HCT116 (cell line): ENCODE measurements at regions not wholly inside any gene's neighbourhood (a gene's known extent, or its start where the extent isn't known, plus 50 kb on each side); places are given as distances from the start of the nearest gene placed in this dataset.

Experiments
- ATAC-seq: fragments of 200-7000 bp; cut with Tn5 transposase; 2 replicates; pipeline ENCODE4 v1.9.1; 2020; ENCODE audit warnings: mild to moderate bottlenecking, moderate library complexity
- BruUV-seq: library from RNA; stranded (reverse); fragments of 400-500 nt; replicated peaks from 2 replicates; lab custom pipeline; 2021; lab: Mats Ljungman, UMichigan
- CTCF ChIA-PET: fragments of 300-600 bp; sonication (Branson Sonifier 250); formaldehyde crosslinking; loops from one replicate; lab custom pipeline; 2021; ENCODE audit warnings: antibody characterized with exemption; lab: Charles Lee
- POLR2A ChIA-PET: fragments of 300-600, 350-600 bp; sonication (Branson Sonifier 250); formaldehyde crosslinking; loops from one replicate; lab custom pipeline; 2021; ENCODE audit warnings: antibody characterized with exemption; lab: Charles Lee
- RAD21 ChIA-PET, 2 experiments: fragments of 300-600 bp; sonication (Branson Sonifier 250); formaldehyde crosslinking; loops; one replicate each; lab custom pipeline; 2023; ENCODE audit warnings: low total read pairs in 2 of 2; ENCODE audit not compliant: uncharacterized antibody in 2 of 2, unreplicated experiment in 2 of 2, low non-redundant PET in 1 of 2; lab: Charles Lee
- DNase-seq: peaks from one replicate; pipeline ENCODE4 v3.0.0-alpha.2; 2010; ENCODE audit warnings: low read depth, low spot score
- H2AFZ ChIP-seq: fragments of 200-600 bp; shearing (Covaris generic), sonication (generic); 2 replicates; pipeline ENCODE4 v1.6.1; 2017; ENCODE audit warnings: low read depth, mixed run types, mixed read lengths, antibody characterized with exemption, low read length; ENCODE audit not compliant: poor library complexity, severe bottlenecking
- H3K27ac ChIP-seq: 2 replicates; pipeline ENCODE4 v1.5.1; 2012; ENCODE audit warnings: low read depth, low read length
- H3K27me3 ChIP-seq: fragments of 200-600 bp; sonication (generic); 2 replicates; pipeline ENCODE4 v1.6.1; 2016; ENCODE audit warnings: mixed run types, low read length, mixed read lengths; ENCODE audit not compliant: insufficient read depth
- H3K36me3 ChIP-seq, 2 experiments: fragments of 200-500 bp in 1 of 2; fragments of 200-600 bp in 1 of 2; sonication (Bioruptor generic) in 1 of 2; sonication (generic) in 1 of 2; 2 replicates each; pipeline versions ENCODE4 v1.5.1 to v1.6.1; 2014 to 2016; ENCODE audit warnings: low read length in 2 of 2, inconsistent platforms in 1 of 2, mixed read lengths in 1 of 2, mixed run types in 1 of 2; ENCODE audit not compliant: insufficient read depth in 2 of 2, control insufficient read depth in 1 of 2
- H3K4me1 ChIP-seq, 2 experiments: fragments of 200-600 bp in 1 of 2; sonication (generic) in 1 of 2; 2 replicates each; pipeline versions ENCODE4 v1.5.1 to v1.6.1; 2012 to 2017; ENCODE audit warnings: low read length in 2 of 2, inconsistent platforms in 1 of 2, mild to moderate bottlenecking in 1 of 2, mixed read lengths in 1 of 2, mixed run types in 1 of 2, moderate library complexity in 1 of 2; ENCODE audit not compliant: insufficient read depth in 2 of 2, control insufficient read depth in 1 of 2
- H3K4me2 ChIP-seq: fragments of 200-600 bp; sonication (generic); 2 replicates; pipeline ENCODE4 v1.6.1; 2017; ENCODE audit warnings: mixed run types, low read length, mixed read lengths
- H3K4me3 ChIP-seq, 2 experiments: fragments of 200-600 bp in 1 of 2; sonication (generic) in 1 of 2; replicated peaks in 1 of 2; 2 replicates each; pipeline ENCODE4 v1.5.1; 2011 to 2016; ENCODE audit warnings: low read length in 2 of 2, control low read depth in 1 of 2, low read depth in 1 of 2, mild to moderate bottlenecking in 1 of 2, mixed read lengths in 1 of 2, mixed run types in 1 of 2
- H3K79me2 ChIP-seq: fragments of 200-600 bp; sonication (generic); 2 replicates; pipeline ENCODE4 v1.6.1; 2017; ENCODE audit warnings: mild to moderate bottlenecking, mixed run types, low read length, moderate library complexity, mixed read lengths; ENCODE audit not compliant: insufficient read depth
- H3K9ac ChIP-seq: fragments of 200-600 bp; sonication (generic); 2 replicates; pipeline ENCODE4 v1.6.1; 2016; ENCODE audit warnings: low read length, mixed read lengths
- H3K9me2 ChIP-seq: fragments of 200-600 bp; sonication (generic), shearing (Covaris generic); 2 replicates; pipeline ENCODE4 v1.6.1; 2017; ENCODE audit warnings: mixed run types, mild to moderate bottlenecking, moderate library complexity; ENCODE audit not compliant: insufficient read depth
- H3K9me3 ChIP-seq, 2 experiments: fragments of 200-500 bp in 1 of 2; fragments of 200-600 bp in 1 of 2; sonication (Bioruptor generic) in 1 of 2; sonication (generic) in 1 of 2; 2 replicates each; pipeline ENCODE4 v1.6.1; 2014 to 2017; ENCODE audit warnings: low read length in 2 of 2, mixed read lengths in 2 of 2, inconsistent platforms in 1 of 2, low read depth in 1 of 2, mild to moderate bottlenecking in 1 of 2, mixed run types in 1 of 2, moderate library complexity in 1 of 2; ENCODE audit not compliant: control insufficient read depth in 1 of 2, insufficient read depth in 1 of 2
- H4K20me1 ChIP-seq: fragments of 200-600 bp; sonication (generic), shearing (Covaris generic); 2 replicates; pipeline ENCODE4 v1.6.1; 2017; ENCODE audit warnings: mixed run types, mild to moderate bottlenecking, moderate library complexity; ENCODE audit not compliant: insufficient read depth
- ATF3 ChIP-seq: IDR thresholded peaks from 2 replicates; pipeline ENCODE4 v1.6.1; 2012
- CBX3 ChIP-seq: IDR thresholded peaks from 2 replicates; pipeline ENCODE4 v1.6.1; 2012; ENCODE audit warnings: low read depth
- EGR1 ChIP-seq: IDR thresholded peaks from 2 replicates; pipeline ENCODE4 v1.6.1; 2012; ENCODE audit warnings: low read depth
- JUND ChIP-seq: IDR thresholded peaks from 2 replicates; pipeline ENCODE4 v1.6.1; 2012
- MAX ChIP-seq: IDR thresholded peaks from 2 replicates; pipeline ENCODE4 v1.6.1; 2012
- REST ChIP-seq: IDR thresholded peaks from 2 replicates; pipeline ENCODE4 v1.6.1; 2012; ENCODE audit warnings: low read depth
- SIN3A ChIP-seq: IDR thresholded peaks from 2 replicates; pipeline ENCODE4 v1.6.1; 2012; ENCODE audit warnings: low read depth
- SP1 ChIP-seq: IDR thresholded peaks from 2 replicates; pipeline ENCODE4 v1.6.1; 2012; ENCODE audit warnings: low read depth
- SRF ChIP-seq: IDR thresholded peaks from 2 replicates; pipeline ENCODE4 v1.6.1; 2012; ENCODE audit warnings: low read depth
- intact Hi-C: fragments of 100-400 bp; cut with micrococcal nuclease; formaldehyde crosslinking; loops from 2 replicates; pipeline ENCODE4 v1.10.0; 2022

GRCh38 chr18:77393519-77393918 is 143.9 kb downstream of the GALR1 start:
- H3K27me3 ChIP-seq, result no peaks in the 10 kb centered on the region
- DNase-seq, result no peak
- no peak overlapping the region for H3K4me3 ChIP-seq
- intact Hi-C loops, result no loop called here
- no TSS peak for BruUV-seq
- CTCF ChIA-PET, result no interaction called here
- H4K20me1 ChIP-seq, result no peaks in the 10 kb centered on the region
- H3K79me2 ChIP-seq, result no peaks in the 10 kb centered on the region
- RAD21 ChIA-PET, result no interaction called here
- H3K9ac ChIP-seq, result no peak overlapping the region
- H3K9me2 ChIP-seq, result no peaks in the 10 kb centered on the region
- no peaks in the 10 kb centered on the region for H3K36me3 ChIP-seq
- H3K4me1 ChIP-seq, result no peaks in the 10 kb centered on the region
- H3K9me3 ChIP-seq, result no peaks in the 10 kb centered on the region
- H3K4me2 ChIP-seq, result no peak overlapping the region
- TF ChIP-seq ATF3, result no peak
- no peak for TF ChIP-seq SRF
- TF ChIP-seq SP1, result no peak
- ATAC-seq, result no peak
- POLR2A ChIA-PET, result no interaction called here
- no peak overlapping the region for H2AFZ ChIP-seq
- no peak overlapping the region for H3K27ac ChIP-seq

GRCh38 chr18:77395953-77396352 is 146.3 kb downstream of the GALR1 start:
- DNase-seq, result no peak
- POLR2A ChIA-PET, result no interaction called here
- intact Hi-C loops, result no loop called here

More at GRCh38 chr18:77395953-77396352, 146.3 kb downstream of the GALR1 start:
- CTCF ChIA-PET, result no interaction called here
- Histone ChIP-seq H4K20me1 (no peaks in the 10 kb centered on the region), H3K9me3 (no peaks in the 10 kb centered on the region), H2AFZ (no peak overlapping the region), H3K4me1 (no peaks in the 10 kb centered on the region), H3K36me3 (no peaks in the 10 kb centered on the region), H3K27me3 (no peaks in the 10 kb centered on the region), H3K4me3 (no peak overlapping the region), H3K4me2 (no peak overlapping the region), H3K9ac (no peak overlapping the region), H3K27ac (no peak overlapping the region), H3K9me2 (no peaks in the 10 kb centered on the region), H3K79me2 (no peaks in the 10 kb centered on the region)
- RAD21 ChIA-PET, result no interaction called here
- BruUV-seq, result no TSS peak
- ATAC-seq, result no peak
- no peak for TF ChIP-seq EGR1
- no peak for TF ChIP-seq JUND
- TF ChIP-seq REST, result no peak
- no peak for TF ChIP-seq SIN3A
- no peak for TF ChIP-seq CBX3
- no peak for TF ChIP-seq MAX
